Neural progenitor cell (in vitro differentiated cells): ENCODE measurements at regions not wholly inside any gene's neighbourhood (a gene's known extent, or its start where the extent isn't known, plus 50 kb on each side); places are given as distances from the start of the nearest gene placed in this dataset.

ENCODE experiments used
- EZH2 ChIP-seq: fragments of 200-600 bp; sonication (generic); IDR thresholded peaks from 2 replicates; pipeline ENCODE4 v1.6.1; 2017; ENCODE audit warnings: antibody characterized with exemption, mild to moderate bottlenecking, moderate library complexity
- TF ChIP-seq, protein P1 (sequence below): fragments of 200-600 bp; sonication (generic); IDR thresholded peaks from 2 replicates; pipeline ENCODE4 v1.5.1; 2017; ENCODE audit warnings: antibody characterized with exemption, mild to moderate bottlenecking

DNA sequence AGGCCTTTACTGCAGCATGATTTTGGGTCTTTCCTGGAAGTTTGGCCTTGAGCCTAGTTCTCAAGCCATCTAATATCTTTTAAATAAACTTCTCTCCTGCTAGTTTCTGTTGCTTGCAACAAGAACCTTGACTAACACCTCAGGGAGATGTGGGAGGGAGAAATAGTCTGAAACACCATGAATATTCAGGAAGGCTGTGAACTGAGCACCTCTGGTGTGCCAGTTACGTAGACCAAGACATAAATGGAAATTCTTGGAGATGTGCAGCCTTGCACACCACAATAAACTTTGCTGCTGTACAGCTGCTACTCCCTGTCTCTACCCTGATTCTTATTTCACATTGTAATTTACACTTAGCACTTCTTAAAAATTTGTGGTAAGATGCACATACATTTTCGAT is 86.9 kb upstream of the SPATA13 start:
- TF ChIP-seq, protein P1, sequence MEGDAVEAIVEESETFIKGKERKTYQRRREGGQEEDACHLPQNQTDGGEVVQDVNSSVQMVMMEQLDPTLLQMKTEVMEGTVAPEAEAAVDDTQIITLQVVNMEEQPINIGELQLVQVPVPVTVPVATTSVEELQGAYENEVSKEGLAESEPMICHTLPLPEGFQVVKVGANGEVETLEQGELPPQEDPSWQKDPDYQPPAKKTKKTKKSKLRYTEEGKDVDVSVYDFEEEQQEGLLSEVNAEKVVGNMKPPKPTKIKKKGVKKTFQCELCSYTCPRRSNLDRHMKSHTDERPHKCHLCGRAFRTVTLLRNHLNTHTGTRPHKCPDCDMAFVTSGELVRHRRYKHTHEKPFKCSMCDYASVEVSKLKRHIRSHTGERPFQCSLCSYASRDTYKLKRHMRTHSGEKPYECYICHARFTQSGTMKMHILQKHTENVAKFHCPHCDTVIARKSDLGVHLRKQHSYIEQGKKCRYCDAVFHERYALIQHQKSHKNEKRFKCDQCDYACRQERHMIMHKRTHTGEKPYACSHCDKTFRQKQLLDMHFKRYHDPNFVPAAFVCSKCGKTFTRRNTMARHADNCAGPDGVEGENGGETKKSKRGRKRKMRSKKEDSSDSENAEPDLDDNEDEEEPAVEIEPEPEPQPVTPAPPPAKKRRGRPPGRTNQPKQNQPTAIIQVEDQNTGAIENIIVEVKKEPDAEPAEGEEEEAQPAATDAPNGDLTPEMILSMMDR = no peak
- no peak for TF ChIP-seq EZH2
